GM12872 (cell line): ENCODE measurements at regions not wholly inside any gene's neighbourhood (a gene's known extent, or its start where the extent isn't known, plus 50 kb on each side); places are given as distances from the start of the nearest gene placed in this dataset.

Experiments
- CTCF ChIP-seq: IDR thresholded peaks from 3 replicates; pipeline ENCODE4 v1.5.1; 2011; ENCODE audit warnings: low read depth, mild to moderate bottlenecking, low read length, moderate library complexity; ENCODE audit not compliant: insufficient read depth

GRCh38 chr6:91106083-91106482, 519.2 kb upstream of the MAP3K7 start:
- no peak for TF ChIP-seq CTCF

GRCh38 chr6:91105532-91105931, 518.7 kb upstream of the MAP3K7 start:
- TF ChIP-seq CTCF = no peak

- no peak for TF ChIP-seq CTCF
Measured at GRCh38 chr6:91099479-91099878, 512.6 kb upstream of the MAP3K7 start.

GRCh38 chr6:91098006-91098405, 511.1 kb upstream of the MAP3K7 start:
- no peak for TF ChIP-seq CTCF

- TF ChIP-seq CTCF = no peak
Measured at GRCh38 chr6:91097364-91097763, 510.5 kb upstream of the MAP3K7 start.

GRCh38 chr6:91094806-91095475, 508.1 kb upstream of the MAP3K7 start:
- TF ChIP-seq CTCF = no peak

- TF ChIP-seq CTCF = no peak
Measured at GRCh38 chr6:91094341-91094740, 507.5 kb upstream of the MAP3K7 start.
